Lung microvascular endothelial cell (primary cell): ENCODE measurements at regions not wholly inside any gene's neighbourhood (a gene's known extent, or its start where the extent isn't known, plus 50 kb on each side); places are given as distances from the start of the nearest gene placed in this dataset.

Experiments used
- DNase-seq, 2 donors: peaks; one replicate each; pipeline versions ENCODE4 v3.0.0 to v3.0.0-alpha.2; 2010; ENCODE audit warnings: low read depth in 2 of 2

GRCh38 chr14:94887591-94887990 lies 117.7 kb upstream of the GSC start:
- no peak for DNase-seq

GRCh38 chr14:94886931-94887330 lies 117.0 kb upstream of the GSC start:
- no peak for DNase-seq

GRCh38 chr14:94885481-94886155 lies 115.7 kb upstream of the GSC start:
- no peak for DNase-seq

- no peak for DNase-seq
These were observed 114.8 kb upstream of the GSC start for GRCh38 chr14:94884616-94885230.

- no peak for DNase-seq
These were observed 112.5 kb upstream of the GSC start for GRCh38 chr14:94882401-94882800.

GRCh38 chr14:94880876-94881275 lies 111.0 kb upstream of the GSC start:
- DNase-seq = no peak

- DNase-seq = no peak
These were observed 110.2 kb upstream of the GSC start for GRCh38 chr14:94880106-94880505.

- DNase-seq = no peak
These were observed 109.6 kb upstream of the GSC start for GRCh38 chr14:94879537-94879936.

GRCh38 chr14:94876306-94876705 lies 106.4 kb upstream of the GSC start:
- no peak for DNase-seq

GRCh38 chr14:94875256-94875655 lies 105.3 kb upstream of the GSC start:
- DNase-seq = no peak

GRCh38 chr14:94868772-94869072 lies 98.8 kb upstream of the GSC start:
- no peak for DNase-seq

GRCh38 chr14:94867946-94868771 lies 98.2 kb upstream of the GSC start:
- DNase-seq = no peak

GRCh38 chr14:94867209-94867608 lies 97.3 kb upstream of the GSC start:
- DNase-seq = no peak

GRCh38 chr14:94864387-94865195 lies 94.7 kb upstream of the GSC start:
- no peak for DNase-seq

- no peak for DNase-seq
These were observed 93.5 kb upstream of the GSC start for GRCh38 chr14:94863366-94863765.

- DNase-seq = no peak
These were observed 88.0 kb upstream of the GSC start for GRCh38 chr14:94857950-94858349.

GRCh38 chr14:94853920-94854319 lies 84.0 kb upstream of the GSC start:
- DNase-seq = no peak

- DNase-seq = no peak
These were observed 80.6 kb upstream of the GSC start for GRCh38 chr14:94850309-94851211.

GRCh38 chr14:94844593-94845152 lies 74.8 kb upstream of the GSC start:
- no peak for DNase-seq

GRCh38 chr14:94840467-94840866 lies 70.6 kb upstream of the GSC start:
- DNase-seq = no peak

- no peak for DNase-seq
These were observed 69.4 kb upstream of the GSC start for GRCh38 chr14:94839348-94839747.
